ENCODE measurements at regions not wholly inside any gene's neighbourhood (a gene's known extent, or its start where the extent isn't known, plus 50 kb on each side); places are given as distances from the start of the nearest gene placed in this dataset.

DNA sequence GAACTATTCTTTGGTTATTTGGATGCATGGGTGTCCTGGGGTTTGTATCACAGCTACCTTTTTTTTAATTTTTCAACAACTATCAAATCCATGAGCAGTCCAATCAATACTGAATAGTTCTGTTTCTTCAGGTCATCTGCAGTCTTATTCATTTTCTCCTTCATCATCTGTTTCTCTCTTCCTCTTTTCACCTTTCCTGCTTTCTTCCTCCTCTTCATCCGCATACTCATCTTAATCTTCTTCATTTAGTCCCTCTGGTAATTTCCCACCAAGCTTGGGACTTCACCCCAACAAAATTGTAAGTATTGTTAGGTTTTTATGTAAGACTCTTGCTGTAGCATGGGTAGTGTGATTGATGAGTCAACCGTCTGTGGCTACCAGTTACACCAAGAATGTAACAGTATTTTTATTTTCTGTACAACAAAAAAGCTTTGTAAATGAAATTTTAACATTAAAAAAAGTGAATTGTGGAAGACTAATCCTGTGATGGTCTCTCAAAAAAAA lies 184.1 kb upstream of the RNPC3 start:
- intact Hi-C loops (cut with DNase I), result no loop called here
- Histone ChIP-seq H3K36me3 (no peaks in the 10 kb centered on the region), H3K9me3 (no peaks in the 10 kb centered on the region), H3K4me1 (no peaks in the 10 kb centered on the region), H3K4me3 (no peak overlapping the region), H3K27me3 (no peaks in the 10 kb centered on the region), H3K27ac (no peak overlapping the region)
- ATAC-seq (no peak), DNase-seq (no peak)
- WGBS (ENCODE audit: insufficient coverage, low coverage, low lambda C conversion rate, missing lambda C conversion rate), result 61% methylated on average over 2 of the region's 2 CpGs
- TF ChIP-seq, protein P1, sequence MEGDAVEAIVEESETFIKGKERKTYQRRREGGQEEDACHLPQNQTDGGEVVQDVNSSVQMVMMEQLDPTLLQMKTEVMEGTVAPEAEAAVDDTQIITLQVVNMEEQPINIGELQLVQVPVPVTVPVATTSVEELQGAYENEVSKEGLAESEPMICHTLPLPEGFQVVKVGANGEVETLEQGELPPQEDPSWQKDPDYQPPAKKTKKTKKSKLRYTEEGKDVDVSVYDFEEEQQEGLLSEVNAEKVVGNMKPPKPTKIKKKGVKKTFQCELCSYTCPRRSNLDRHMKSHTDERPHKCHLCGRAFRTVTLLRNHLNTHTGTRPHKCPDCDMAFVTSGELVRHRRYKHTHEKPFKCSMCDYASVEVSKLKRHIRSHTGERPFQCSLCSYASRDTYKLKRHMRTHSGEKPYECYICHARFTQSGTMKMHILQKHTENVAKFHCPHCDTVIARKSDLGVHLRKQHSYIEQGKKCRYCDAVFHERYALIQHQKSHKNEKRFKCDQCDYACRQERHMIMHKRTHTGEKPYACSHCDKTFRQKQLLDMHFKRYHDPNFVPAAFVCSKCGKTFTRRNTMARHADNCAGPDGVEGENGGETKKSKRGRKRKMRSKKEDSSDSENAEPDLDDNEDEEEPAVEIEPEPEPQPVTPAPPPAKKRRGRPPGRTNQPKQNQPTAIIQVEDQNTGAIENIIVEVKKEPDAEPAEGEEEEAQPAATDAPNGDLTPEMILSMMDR (IDR thresholded peaks at IDR 0.05), result no peak
- no peak for TF ChIP-seq POLR2A (IDR thresholded peaks at IDR 0.05)

DNA sequence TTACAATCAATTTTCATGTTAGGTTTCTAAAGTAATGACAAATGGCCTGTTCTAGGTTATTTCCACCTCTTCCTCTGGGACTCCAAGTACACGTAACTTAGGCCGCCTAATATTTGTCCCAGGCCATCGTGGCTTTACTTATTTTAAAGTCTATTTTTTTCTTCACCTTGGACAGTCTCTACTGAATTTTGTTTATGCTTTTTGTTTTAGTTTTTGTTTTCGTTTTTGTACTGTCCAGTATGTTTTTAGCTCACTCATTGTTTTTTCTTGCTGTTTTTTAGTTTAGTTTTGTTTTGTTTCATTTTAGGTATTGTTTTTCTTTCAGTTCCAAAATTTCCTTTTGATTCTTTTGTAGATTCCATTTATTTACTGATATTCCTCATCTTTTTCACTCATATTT lies 187.7 kb upstream of the RNPC3 start:
- H3K27ac ChIP-seq, result no peak overlapping the region
- TF ChIP-seq, protein P1 (IDR thresholded peaks at IDR 0.05), result no peak
- no peak for TF ChIP-seq POLR2A (IDR thresholded peaks at IDR 0.05)
- no peaks in the 10 kb centered on the region for H3K4me1 ChIP-seq
- ATAC-seq (no peak), DNase-seq (no peak)
- WGBS (ENCODE audit: insufficient coverage, low coverage, low lambda C conversion rate, missing lambda C conversion rate), result 57% methylated on average over 4 of the region's 4 CpGs
- H3K27me3 ChIP-seq, result no peaks in the 10 kb centered on the region
- no peaks in the 10 kb centered on the region for H3K9me3 ChIP-seq
- H3K4me3 ChIP-seq, result no peak overlapping the region
- H3K36me3 ChIP-seq, result no peaks in the 10 kb centered on the region
- intact Hi-C loops (cut with DNase I), result no loop called here

DNA sequence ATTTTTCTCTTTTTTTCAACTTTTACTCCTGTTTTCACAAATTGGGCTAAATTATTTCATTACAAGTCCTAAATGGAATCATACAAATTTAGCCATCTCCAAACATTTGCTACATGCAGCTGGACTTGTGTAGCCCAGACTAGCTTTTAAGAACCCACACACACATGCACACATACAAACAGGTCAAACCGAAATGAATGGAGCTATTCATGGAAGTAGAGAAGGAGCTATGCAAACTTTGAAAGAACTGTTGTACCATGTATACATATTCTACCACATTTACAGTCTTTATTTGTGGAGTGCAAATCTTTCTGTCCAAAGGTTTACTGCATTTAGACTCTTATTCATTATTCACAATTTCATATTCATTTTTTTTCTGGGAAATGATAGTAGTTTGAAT lies 189.1 kb upstream of the RNPC3 start:
- Histone ChIP-seq H3K36me3 (no peaks in the 10 kb centered on the region), H3K9me3 (no peaks in the 10 kb centered on the region), H3K4me1 (no peaks in the 10 kb centered on the region), H3K27me3 (no peaks in the 10 kb centered on the region), H3K27ac (no peak overlapping the region), H3K4me3 (no peak overlapping the region)
- WGBS (ENCODE audit: insufficient coverage, low coverage, low lambda C conversion rate, missing lambda C conversion rate), result 40% methylated on average over 1 of the region's 1 CpG
- DNase-seq (no peak), ATAC-seq (no peak)
- intact Hi-C loops (cut with DNase I), result no loop called here
- TF ChIP-seq, protein P1 (IDR thresholded peaks at IDR 0.05), result no peak
- TF ChIP-seq POLR2A (IDR thresholded peaks at IDR 0.05), result no peak

DNA sequence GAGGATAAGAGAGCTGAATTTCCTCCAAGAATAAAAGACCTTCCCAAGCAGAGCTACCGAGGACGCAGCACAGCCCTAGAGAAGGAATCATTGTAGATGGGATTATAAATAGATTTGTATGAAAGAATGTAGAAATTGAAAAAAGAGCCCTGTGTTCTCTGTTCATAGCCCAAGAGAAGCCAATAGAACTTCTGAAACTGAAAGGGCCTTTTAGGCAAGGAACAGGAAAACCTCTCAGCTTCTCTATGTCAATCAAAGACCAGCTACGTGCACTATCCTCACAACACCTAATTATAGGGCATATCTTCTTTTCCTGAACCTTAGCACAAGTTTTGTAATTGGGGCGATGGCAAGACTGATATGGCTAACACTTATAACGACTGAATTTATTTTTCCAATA lies 192.4 kb upstream of the RNPC3 start:
- no peak overlapping the region for H3K4me3 ChIP-seq
- no peak for DNase-seq
- no peaks in the 10 kb centered on the region for H3K9me3 ChIP-seq
- 52% methylated on average over 5 of the region's 5 CpGs for WGBS (ENCODE audit: insufficient coverage, low coverage, low lambda C conversion rate, missing lambda C conversion rate)
- TF ChIP-seq, protein P1 (IDR thresholded peaks at IDR 0.05), result no peak
- TF ChIP-seq POLR2A (IDR thresholded peaks at IDR 0.05), result no peak
- H3K36me3 ChIP-seq, result no peaks in the 10 kb centered on the region
- no peaks in the 10 kb centered on the region for H3K27me3 ChIP-seq
- no peak overlapping the region for H3K27ac ChIP-seq
- no peak for ATAC-seq
- intact Hi-C loops (cut with DNase I), result no loop called here
- no peaks in the 10 kb centered on the region for H3K4me1 ChIP-seq

Measured in right lobe of liver (tissue), 6 donors.